Mesenchymal stem cell (in vitro differentiated cells and primary cell): ENCODE measurements at regions not wholly inside any gene's neighbourhood (a gene's known extent, or its start where the extent isn't known, plus 50 kb on each side); places are given as distances from the start of the nearest gene placed in this dataset.
A peak's percentile ranks its signal among the peaks of the same experiment; 100 is the strongest.

Source experiments
- DNase-seq: peaks from one replicate; pipeline ENCODE4 v3.0.0-alpha.2; 2013
- H2AFZ ChIP-seq: one replicate; pipeline ENCODE4 v1.6.1; 2013; ENCODE audit warnings: low read depth, mild to moderate bottlenecking, control low read depth, inconsistent platforms, low read length, moderate library complexity
- H2AK5ac ChIP-seq: 2 replicates; pipeline ENCODE4 v1.6.1; 2013; ENCODE audit warnings: low read length, moderate library complexity, mild to moderate bottlenecking, inconsistent platforms; ENCODE audit not compliant: severe bottlenecking
- H2BK120ac ChIP-seq: one replicate; pipeline ENCODE4 v1.6.1; 2013; ENCODE audit warnings: low read depth, mild to moderate bottlenecking, inconsistent platforms, low read length, moderate library complexity
- H2BK12ac ChIP-seq, 2 experiments: one replicate each; pipeline ENCODE4 v1.6.1; 2013; ENCODE audit warnings: inconsistent platforms in 2 of 2, low read length in 2 of 2, mild to moderate bottlenecking in 2 of 2, moderate library complexity in 2 of 2, control low read depth in 1 of 2
- H2BK15ac ChIP-seq: one replicate; pipeline ENCODE4 v1.6.1; 2013; ENCODE audit warnings: mild to moderate bottlenecking, low read depth, inconsistent platforms; ENCODE audit not compliant: poor library complexity, severe bottlenecking
- H2BK5ac ChIP-seq: 2 replicates; pipeline ENCODE4 v1.6.1; 2013; ENCODE audit warnings: low read depth, mild to moderate bottlenecking, low read length, control low read depth, inconsistent platforms; ENCODE audit not compliant: poor library complexity, severe bottlenecking
- H3K14ac ChIP-seq, 2 experiments: one replicate each; pipeline ENCODE4 v1.6.1; 2013; ENCODE audit warnings: inconsistent platforms in 2 of 2, low read length in 2 of 2, control low read depth in 1 of 2, mild to moderate bottlenecking in 1 of 2, moderate library complexity in 1 of 2
- H3K18ac ChIP-seq, 2 experiments: one replicate each; pipeline ENCODE4 v1.6.1; 2013; ENCODE audit warnings: inconsistent platforms in 2 of 2, low read length in 2 of 2, control low read depth in 1 of 2, low read depth in 1 of 2, mild to moderate bottlenecking in 1 of 2
- H3K23ac ChIP-seq, 2 experiments: one replicate each; pipeline ENCODE4 v1.6.1; 2013; ENCODE audit warnings: inconsistent platforms in 2 of 2, low read length in 2 of 2, mild to moderate bottlenecking in 2 of 2, moderate library complexity in 2 of 2, control low read depth in 1 of 2
- H3K27ac ChIP-seq: 2 replicates; pipeline ENCODE4 v1.5.1; 2013; ENCODE audit warnings: mild to moderate bottlenecking, moderate library complexity, low read length, control low read depth, inconsistent platforms; ENCODE audit not compliant: poor library complexity, severe bottlenecking
- H3K27me3 ChIP-seq, 2 experiments: 2 replicates each; pipeline versions ENCODE4 v1.6.1 to v1.7.0; 2013; ENCODE audit warnings: low read length in 2 of 2, mild to moderate bottlenecking in 2 of 2, moderate library complexity in 2 of 2, control low read depth in 1 of 2, inconsistent platforms in 1 of 2; ENCODE audit not compliant: control insufficient read depth in 1 of 2, insufficient read depth in 1 of 2
- H3K36me3 ChIP-seq, 2 experiments: 2 replicates each; pipeline versions ENCODE4 v1.6.1 to v1.7.0; 2013; ENCODE audit warnings: low read length in 2 of 2, control low read depth in 1 of 2, inconsistent platforms in 1 of 2, low read depth in 1 of 2, mild to moderate bottlenecking in 1 of 2; ENCODE audit not compliant: insufficient read depth in 2 of 2, control insufficient read depth in 1 of 2
- H3K4ac ChIP-seq, 2 experiments: one replicate each; pipeline ENCODE4 v1.6.1; 2013; ENCODE audit warnings: inconsistent platforms in 2 of 2, low read length in 2 of 2, mild to moderate bottlenecking in 2 of 2, moderate library complexity in 2 of 2, control low read depth in 1 of 2, low read depth in 1 of 2
- H3K4me1 ChIP-seq: 2 replicates; pipeline ENCODE4 v1.6.1; 2013; ENCODE audit warnings: low read depth, low read length, control low read depth; ENCODE audit not compliant: control insufficient read depth, insufficient read depth
- H3K4me2 ChIP-seq: 2 replicates; pipeline ENCODE4 v1.6.1; 2013; ENCODE audit warnings: low read length, mild to moderate bottlenecking, inconsistent platforms; ENCODE audit not compliant: poor library complexity, severe bottlenecking
- H3K4me3 ChIP-seq, 2 experiments: 2 replicates each; pipeline versions ENCODE4 v1.5.1 to v1.7.0; 2013; ENCODE audit warnings: low read length in 2 of 2, mild to moderate bottlenecking in 2 of 2, control low read depth in 1 of 2, low read depth in 1 of 2; ENCODE audit not compliant: insufficient read depth in 1 of 2
- H3K79me1 ChIP-seq: replicated peaks from 2 replicates; pipeline ENCODE4 v1.6.1; 2013; ENCODE audit warnings: mild to moderate bottlenecking, control low read depth, low read length, inconsistent platforms; ENCODE audit not compliant: poor library complexity, severe bottlenecking
- H3K9ac ChIP-seq: 2 replicates; pipeline ENCODE4 v1.7.0; 2013; ENCODE audit warnings: mild to moderate bottlenecking, low read length, moderate library complexity
- H3K9me3 ChIP-seq: 2 replicates; pipeline ENCODE4 v1.7.0; 2013; ENCODE audit warnings: mild to moderate bottlenecking, low read length; ENCODE audit not compliant: control insufficient read depth
- H4K8ac ChIP-seq: one replicate; pipeline ENCODE4 v1.6.1; 2013; ENCODE audit warnings: inconsistent platforms, mild to moderate bottlenecking, low read length, moderate library complexity
- H4K91ac ChIP-seq: one replicate; pipeline ENCODE4 v1.6.1; 2013; ENCODE audit warnings: mild to moderate bottlenecking, low read length, inconsistent platforms
- WGBS: methylation state at CpG from one replicate; pipeline ENCODE4 v1.1.7; 2013; ENCODE audit warnings: mixed read lengths; 5-methylcytosine and 5-hydroxymethylcytosine counted together

DNA sequence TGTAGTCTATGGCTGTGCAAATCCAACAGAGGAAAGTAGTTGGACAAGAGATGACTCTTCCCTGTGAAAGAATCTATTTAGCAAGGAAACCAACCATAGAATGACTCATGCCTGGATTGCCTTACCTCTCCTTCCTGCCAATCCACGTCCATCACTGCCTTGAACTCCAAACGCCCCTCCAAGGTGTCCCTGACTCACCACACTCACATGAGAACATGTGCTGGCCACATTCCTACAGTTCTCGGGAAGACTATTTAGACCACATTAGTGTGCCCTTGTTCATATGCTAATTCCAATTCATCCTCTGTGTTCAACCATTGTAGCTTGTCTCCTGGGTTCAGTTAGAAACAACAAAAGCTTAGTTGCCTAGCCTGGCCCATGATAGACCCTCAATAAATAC is 157.3 kb downstream of the SLC30A10 start:
- 2% methylated on average over 3 of the region's 3 CpGs for WGBS
- Histone ChIP-seq H2BK15ac (no peak overlapping the region), H3K79me1 (no peaks in the 10 kb centered on the region), H3K27me3 (no peaks in the 10 kb centered on the region), H2AK5ac (no peak overlapping the region), H3K14ac (no peak overlapping the region), H3K4me3 (no peak overlapping the region), H3K36me3 (no peaks in the 10 kb centered on the region), H3K4me2 (no peak overlapping the region), H3K27ac (peak overlapping the region; percentile 49), H3K4me1 (no peaks in the 10 kb centered on the region), H3K9me3 (no peaks in the 10 kb centered on the region), H2BK5ac (no peak overlapping the region), H4K8ac (no peak overlapping the region), H3K4ac (no peak overlapping the region), H2BK120ac (no peak overlapping the region), H3K18ac (no peak overlapping the region), H2AFZ (no peak overlapping the region), H2BK12ac (no peak overlapping the region), H3K9ac (peak overlapping the region; percentile 29), H3K23ac (no peak overlapping the region), H4K91ac (no peak overlapping the region)
- DNase-seq, result peak; percentile 77

DNA sequence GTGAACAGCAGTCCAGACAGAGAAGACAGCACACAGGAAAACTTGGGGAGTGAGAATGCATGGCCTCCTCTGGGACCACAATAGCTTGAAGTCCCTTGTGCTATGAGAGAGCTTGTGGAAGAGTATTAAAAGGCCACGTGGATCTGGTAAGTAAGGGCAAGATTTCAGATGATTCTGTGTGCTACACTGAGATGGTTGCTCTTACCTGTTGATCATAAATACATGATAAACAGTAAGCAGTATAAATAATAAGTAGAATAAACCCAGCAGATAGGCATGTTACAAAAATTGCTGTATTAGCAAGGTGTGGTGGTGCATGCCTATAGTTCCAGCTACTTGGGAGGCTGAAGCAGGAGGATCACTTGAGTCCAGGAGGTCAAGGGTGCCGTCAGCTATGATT is 150.4 kb upstream of the ZC3H11B start:
- WGBS, result 60% methylated on average over 1 of the region's 2 CpGs
- H4K8ac ChIP-seq, result no peak overlapping the region
- H3K23ac ChIP-seq, result no peak overlapping the region
- H3K79me1 ChIP-seq, result no peaks in the 10 kb centered on the region
- H3K36me3 ChIP-seq, result no peaks in the 10 kb centered on the region
- H3K9ac ChIP-seq, result no peak overlapping the region
- no peaks in the 10 kb centered on the region for H3K9me3 ChIP-seq
- no peaks in the 10 kb centered on the region for H3K27me3 ChIP-seq
- H3K4me3 ChIP-seq, result no peak overlapping the region
- H3K4me2 ChIP-seq, result no peak overlapping the region
- no peak overlapping the region for H3K4ac ChIP-seq
- no peaks in the 10 kb centered on the region for H3K4me1 ChIP-seq
- H3K27ac ChIP-seq, result no peak overlapping the region
- H2AFZ ChIP-seq, result no peak overlapping the region
- no peak overlapping the region for H2BK15ac ChIP-seq
- no peak overlapping the region for H3K14ac ChIP-seq
- H2BK120ac ChIP-seq, result no peak overlapping the region
- no peak for DNase-seq
- no peak overlapping the region for H2BK12ac ChIP-seq
- no peak overlapping the region for H2BK5ac ChIP-seq
- H3K18ac ChIP-seq, result no peak overlapping the region
- H2AK5ac ChIP-seq, result no peak overlapping the region
- H4K91ac ChIP-seq, result no peak overlapping the region

DNA sequence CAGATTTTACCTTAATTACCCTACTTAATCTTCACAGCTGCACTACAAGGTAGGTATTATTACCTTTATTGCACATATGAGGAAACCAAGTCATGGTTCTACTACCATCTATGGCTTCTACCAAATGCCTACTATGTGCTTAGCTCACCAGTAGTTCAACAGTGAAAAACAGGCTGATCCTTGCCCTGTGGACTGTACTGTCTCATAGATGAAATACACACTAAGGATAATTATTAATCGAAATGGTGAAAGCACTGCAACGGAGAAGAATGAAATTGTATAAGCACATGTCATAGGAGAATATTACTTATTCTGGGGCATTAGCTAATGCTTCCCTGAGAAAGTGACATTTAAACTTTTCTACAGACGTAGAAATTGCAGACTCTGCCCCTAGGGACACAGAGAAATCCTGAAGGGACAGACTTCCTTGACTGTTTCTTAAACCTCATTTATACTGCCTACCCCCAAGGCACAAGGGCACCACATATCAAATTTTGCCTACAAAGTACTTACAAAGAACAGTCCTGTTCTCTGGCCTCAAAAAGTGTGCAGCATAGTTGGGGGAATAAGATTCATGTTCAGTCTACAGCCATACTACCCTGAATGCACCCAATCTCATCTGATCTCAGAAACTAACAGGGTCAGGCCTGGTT is 148.4 kb upstream of the ZC3H11B start:
- 72% methylated on average over 1 of the region's 3 CpGs for WGBS
- Histone ChIP-seq H3K27me3 (peaks cover 0 to 6% of the 10 kb centered on the region in 2 experiments), H3K23ac (no peak overlapping the region), H3K4me3 (no peak overlapping the region), H3K4ac (no peak overlapping the region), H3K27ac (no peak overlapping the region), H3K9ac (no peak overlapping the region), H3K18ac (no peak overlapping the region), H3K14ac (no peak overlapping the region), H2BK120ac (no peak overlapping the region), H3K9me3 (no peaks in the 10 kb centered on the region), H4K91ac (no peak overlapping the region), H2BK12ac (no peak overlapping the region), H4K8ac (no peak overlapping the region), H3K4me1 (no peaks in the 10 kb centered on the region), H2BK5ac (no peak overlapping the region), H3K36me3 (no peaks in the 10 kb centered on the region), H3K4me2 (no peak overlapping the region), H2BK15ac (no peak overlapping the region), H2AFZ (no peak overlapping the region), H2AK5ac (no peak overlapping the region), H3K79me1 (no peaks in the 10 kb centered on the region)
- DNase-seq, result no peak

DNA sequence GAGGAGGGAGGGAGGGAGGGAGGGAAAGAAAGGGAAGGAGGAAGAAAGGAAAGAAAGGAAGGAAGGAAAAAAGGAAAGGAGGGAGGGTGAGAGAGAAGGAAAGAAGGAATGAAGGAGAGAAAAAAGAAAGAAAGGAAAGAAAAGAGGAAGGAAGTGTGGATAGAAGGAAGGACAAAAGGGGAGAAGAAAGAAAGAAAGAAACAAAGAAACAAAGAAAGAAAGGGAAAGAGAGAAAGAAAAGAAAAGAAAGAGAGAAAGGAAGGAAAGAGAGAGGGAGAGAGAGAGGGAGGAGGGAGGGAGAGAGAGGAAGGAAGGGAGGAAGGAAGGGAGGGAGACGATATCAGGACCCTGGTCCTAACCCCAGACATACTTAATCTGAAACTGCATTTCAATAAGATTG is 146.2 kb upstream of the ZC3H11B start:
- H2BK120ac ChIP-seq, result no peak overlapping the region
- H2BK5ac ChIP-seq, result no peak overlapping the region
- no peak overlapping the region for H3K4me2 ChIP-seq
- no peak overlapping the region for H3K23ac ChIP-seq
- no peaks in the 10 kb centered on the region for H3K36me3 ChIP-seq
- H3K9me3 ChIP-seq, result no peaks in the 10 kb centered on the region
- H3K27ac ChIP-seq, result no peak overlapping the region
- no peak overlapping the region for H2AK5ac ChIP-seq
- H3K18ac ChIP-seq, result no peak overlapping the region
- H3K79me1 ChIP-seq, result no peaks in the 10 kb centered on the region
- no peak overlapping the region for H4K8ac ChIP-seq
- H2AFZ ChIP-seq, result no peak overlapping the region
- no CpG with 5 or more reads among the region's 1 CpG for WGBS
- no peaks in the 10 kb centered on the region for H3K4me1 ChIP-seq
- peaks cover 0 to 6% of the 10 kb centered on the region in 2 experiments for H3K27me3 ChIP-seq
- no peak overlapping the region for H2BK15ac ChIP-seq
- H3K9ac ChIP-seq, result no peak overlapping the region
- H3K4ac ChIP-seq, result no peak overlapping the region
- no peak overlapping the region for H2BK12ac ChIP-seq
- no peak overlapping the region for H4K91ac ChIP-seq
- no peak for DNase-seq
- no peak overlapping the region for H3K14ac ChIP-seq
- H3K4me3 ChIP-seq, result no peak overlapping the region
